Prostate gland (tissue), 2 donors: ENCODE measurements at regions not wholly inside any gene's neighbourhood (a gene's known extent, or its start where the extent isn't known, plus 50 kb on each side); places are given as distances from the start of the nearest gene placed in this dataset.

ENCODE experiments used
- DNase-seq: peaks from one replicate; pipeline ENCODE4 v3.0.0-alpha.2; 2019; ENCODE audit warnings: low spot score
- H3K27ac ChIP-seq, 2 donors: fragments of 200-600 bp; sonication (generic); 2 replicates each; pipeline ENCODE4 v1.5.1; 2017 to 2019
- H3K27me3 ChIP-seq: fragments of 200-600 bp; sonication (generic); replicated peaks from 2 replicates; pipeline ENCODE4 v1.5.1; 2019; ENCODE audit not compliant: insufficient read depth
- H3K36me3 ChIP-seq, 2 donors: fragments of 200-600 bp; sonication (generic); 1 replicate in 1 of 2; 2 replicates in 1 of 2; pipeline versions ENCODE4 v1.5.1 to v1.8.1; 2017 to 2019
- H3K4me1 ChIP-seq: fragments of 200-600 bp; sonication (generic); replicated peaks from 2 replicates; pipeline ENCODE4 v1.5.1; 2019
- H3K4me3 ChIP-seq, 2 donors: fragments of 200-600 bp; sonication (generic); 2 replicates each; pipeline ENCODE4 v1.5.1; 2017 to 2019
- H3K9me3 ChIP-seq: fragments of 200-600 bp; sonication (generic); 2 replicates; pipeline ENCODE4 v1.5.1; 2017
- CTCF ChIP-seq, 4 experiments: fragments of 200-600 bp in 2 of 4; fragments of 450-650 bp in 2 of 4; sonication (generic) in 2 of 4; IDR thresholded peaks; 1 replicate in 3 of 4; 2 replicates in 1 of 4; pipeline ENCODE4 v1.5.1; 2016 to 2019; ENCODE audit warnings: antibody characterized with exemption in 4 of 4, mild to moderate bottlenecking in 2 of 4, moderate library complexity in 2 of 4
- POLR2A ChIP-seq: fragments of 450-650 bp; IDR thresholded peaks from one replicate; pipeline ENCODE4 v1.6.1; 2016; ENCODE audit warnings: antibody characterized with exemption, mild to moderate bottlenecking
- POLR2AphosphoS5 ChIP-seq: sonication (generic); formaldehyde crosslinking; IDR thresholded peaks from one replicate; pipeline ENCODE4 v1.6.1; 2017; ENCODE audit warnings: antibody characterized with exemption
- WGBS: methylation state at CpG from one replicate; pipeline ENCODE4 v1.1.5; 2018; 5-methylcytosine and 5-hydroxymethylcytosine counted together
- intact Hi-C: fragments of 100-400 bp; cut with DNase I; formaldehyde crosslinking; loops from one replicate; pipeline ENCODE4 v1.14.2; 2022

GRCh38 chr1:58890113-58890512 is 106.3 kb upstream of the JUN start:
- intact Hi-C loops, result no loop called here
- no peak for DNase-seq

GRCh38 chr1:58890609-58891008 is 106.8 kb upstream of the JUN start:
- no peaks in the 10 kb centered on the region for H3K36me3 ChIP-seq
- H3K9me3 ChIP-seq, result no peaks in the 10 kb centered on the region
- no peak overlapping the region for H3K27ac ChIP-seq
- no peak for TF ChIP-seq CTCF (IDR thresholded peaks at IDR 0.05)
- TF ChIP-seq POLR2AphosphoS5, result no peak
- TF ChIP-seq POLR2A, result no peak
- H3K4me1 ChIP-seq, result peaks cover 6% of the 10 kb centered on the region
- H3K4me3 ChIP-seq, result no peak overlapping the region
- no peak for DNase-seq
- no peaks in the 10 kb centered on the region for H3K27me3 ChIP-seq
- intact Hi-C loops, result no loop called here
- WGBS, result 95% methylated on average over 3 of the region's 3 CpGs

More at GRCh38 chr1:58890113-58890512, 106.3 kb upstream of the JUN start:
- H3K4me3 ChIP-seq, result no peak overlapping the region
- H3K27me3 ChIP-seq, result no peaks in the 10 kb centered on the region
- H3K4me1 ChIP-seq, result peaks cover 11% of the 10 kb centered on the region
- H3K9me3 ChIP-seq, result no peaks in the 10 kb centered on the region
- H3K27ac ChIP-seq, result no peak overlapping the region
- no peak for TF ChIP-seq POLR2A
- TF ChIP-seq POLR2AphosphoS5, result no peak
- TF ChIP-seq CTCF (IDR thresholded peaks at IDR 0.05), result no peak
- no peaks in the 10 kb centered on the region for H3K36me3 ChIP-seq
- 73% methylated on average over 3 of the region's 3 CpGs for WGBS

DNA sequence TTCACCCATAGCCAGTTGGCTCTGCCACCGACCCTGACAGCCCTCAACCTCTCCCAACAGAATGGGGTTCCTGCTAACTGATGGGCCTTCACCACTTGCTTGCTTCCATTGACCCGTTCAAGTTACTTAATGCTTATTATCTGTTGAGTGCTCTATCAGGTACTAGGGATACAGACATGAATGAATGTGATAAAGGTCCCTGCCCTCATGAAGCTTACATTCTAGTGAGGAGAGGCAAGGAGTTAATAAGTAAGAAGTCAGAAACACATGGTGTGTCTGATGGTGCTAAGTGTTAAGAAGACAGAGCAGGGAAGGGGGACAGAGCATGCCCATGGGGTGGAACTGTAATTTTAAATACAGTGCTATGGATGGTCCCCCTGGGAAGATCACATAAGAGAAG is 107.5 kb upstream of the JUN start:
- 93% methylated on average over 2 of the region's 2 CpGs for WGBS
- TF ChIP-seq POLR2AphosphoS5, result no peak
- TF ChIP-seq CTCF (IDR thresholded peaks at IDR 0.05), result no peak
- TF ChIP-seq POLR2A, result no peak
- Histone ChIP-seq H3K27me3 (no peaks in the 10 kb centered on the region), H3K27ac (no peak overlapping the region), H3K4me3 (no peak overlapping the region), H3K36me3 (no peaks in the 10 kb centered on the region), H3K4me1 (peaks cover 4% of the 10 kb centered on the region), H3K9me3 (no peaks in the 10 kb centered on the region)
- intact Hi-C loops, result no loop called here
- DNase-seq, result no peak

DNA sequence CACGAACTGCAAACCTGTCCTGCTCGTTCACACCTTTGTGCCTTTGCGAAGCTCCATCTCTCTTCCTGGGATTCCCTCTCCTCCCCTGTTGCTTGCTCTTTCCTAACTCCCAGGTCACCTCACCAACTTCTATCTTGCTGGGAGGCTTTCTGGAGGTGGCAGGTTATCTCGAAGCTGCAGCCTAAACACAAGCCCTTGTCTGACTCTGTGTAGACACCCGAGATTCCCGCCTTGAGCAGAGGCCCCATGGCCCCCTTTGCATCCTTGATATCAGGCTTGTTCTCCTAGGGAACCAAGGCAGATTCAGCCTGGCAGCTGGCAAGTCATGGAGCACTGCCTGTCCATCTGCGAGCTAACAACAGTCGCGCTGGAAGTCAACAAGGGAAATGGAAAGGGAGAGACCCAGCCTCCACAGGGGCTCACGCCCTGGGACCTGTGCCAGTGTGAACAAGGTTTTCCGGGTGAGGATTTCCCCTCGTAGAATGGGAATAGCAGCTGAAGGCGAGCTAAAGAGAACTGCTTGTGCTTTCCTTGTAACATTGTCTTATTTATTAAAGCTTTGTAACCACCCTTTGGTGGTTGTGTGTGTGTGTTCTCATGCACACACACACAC is 109.5 kb upstream of the JUN start:
- Histone ChIP-seq H3K36me3 (no peaks in the 10 kb centered on the region), H3K9me3 (no peaks in the 10 kb centered on the region), H3K4me1 (peaks cover 12% of the 10 kb centered on the region), H3K4me3 (no peak overlapping the region), H3K27me3 (no peaks in the 10 kb centered on the region), H3K27ac (peak overlapping the region in 1 of 2 donors; percentile 7)
- no peak for DNase-seq
- WGBS, result 65% methylated on average over 13 of the region's 13 CpGs
- TF ChIP-seq POLR2AphosphoS5 (peak; percentile 66), CTCF (IDR thresholded peaks at IDR 0.05) (no peak), POLR2A (no peak)
- intact Hi-C loops, result no loop called here

- no peak for DNase-seq
- WGBS, result 79% methylated on average over 2 of the region's 2 CpGs
- Histone ChIP-seq H3K4me1 (peaks cover 12% of the 10 kb centered on the region), H3K4me3 (no peak overlapping the region), H3K27me3 (no peaks in the 10 kb centered on the region), H3K36me3 (no peaks in the 10 kb centered on the region), H3K9me3 (no peaks in the 10 kb centered on the region), H3K27ac (peak overlapping the region in 1 of 2 donors; percentile 6)
- no peak for TF ChIP-seq CTCF (IDR thresholded peaks at IDR 0.05)
- TF ChIP-seq POLR2AphosphoS5, result no peak
- no peak for TF ChIP-seq POLR2A
- intact Hi-C loops, result loop anchor here (5.0 kb wide), 1 partner anchor 802 kb away; no protein-coding TSS in a partner anchor
These were observed 111.2 kb upstream of the JUN start for GRCh38 chr1:58895082-58895481.
